GM12878 (cell line): ENCODE measurements at regions not wholly inside any gene's neighbourhood (a gene's known extent, or its start where the extent isn't known, plus 50 kb on each side); places are given as distances from the start of the nearest gene placed in this dataset.

Experiments
- CTCF ChIP-seq, 3 experiments: IDR thresholded peaks in 2 of 3; conservative IDR thresholded peaks in 1 of 3; 2 replicates each; pipeline ENCODE4 v1.5.1; 2011; ENCODE audit warnings: low read depth in 3 of 3, low read length in 3 of 3, mild to moderate bottlenecking in 3 of 3, control low read depth in 2 of 3, moderate library complexity in 2 of 3, inconsistent platforms in 1 of 3, mixed read lengths in 1 of 3; ENCODE audit not compliant: control insufficient read depth in 2 of 3, insufficient read depth in 1 of 3; ENCODE audit errors: extremely low read depth in 1 of 3
- NFYB ChIP-seq: IDR thresholded peaks from 2 replicates; pipeline ENCODE4 v1.6.1; 2011; ENCODE audit warnings: low read depth, mild to moderate bottlenecking, low read length, improper control_type of control experiment, moderate library complexity; ENCODE audit not compliant: insufficient read depth
- POLR2AphosphoS5 ChIP-seq: IDR thresholded peaks from 2 replicates; pipeline ENCODE4 v1.6.1; 2011; ENCODE audit warnings: mild to moderate bottlenecking, low read length, inconsistent platforms
- SMC3 ChIP-seq: IDR thresholded peaks from 2 replicates; pipeline ENCODE4 v1.6.1; 2011; ENCODE audit warnings: low read length, improper control_type of control experiment, borderline replicate concordance
- ZBTB33 ChIP-seq: fragments of 450-650 bp; IDR thresholded peaks from 2 replicates; pipeline ENCODE4 v1.6.1; 2017; ENCODE audit warnings: mild to moderate bottlenecking
- ZNF384 ChIP-seq: IDR thresholded peaks from 2 replicates; pipeline ENCODE4 v1.6.1; 2012; ENCODE audit warnings: low read depth, mild to moderate bottlenecking, low read length, improper control_type of control experiment, borderline replicate concordance
- TF ChIP-seq, protein P1 (sequence below): IDR thresholded peaks from 2 replicates; pipeline ENCODE4 v1.6.1; 2011; ENCODE audit warnings: low read depth, low read length, improper control_type of control experiment, borderline replicate concordance

- no peak for TF ChIP-seq NFYB
- TF ChIP-seq CTCF (IDR thresholded peaks at IDR 0.05 in 2 of 3, conservative IDR thresholded peaks at IDR 0.05 in 1 of 3; ENCODE audit: control insufficient read depth in 2 of 3, extremely low read depth in 1 of 3, insufficient read depth in 1 of 3, low read depth in 3 of 3, low read length in 3 of 3) = no peak
- no peak for TF ChIP-seq ZNF384
- TF ChIP-seq POLR2AphosphoS5 = no peak
- TF ChIP-seq, protein P1, sequence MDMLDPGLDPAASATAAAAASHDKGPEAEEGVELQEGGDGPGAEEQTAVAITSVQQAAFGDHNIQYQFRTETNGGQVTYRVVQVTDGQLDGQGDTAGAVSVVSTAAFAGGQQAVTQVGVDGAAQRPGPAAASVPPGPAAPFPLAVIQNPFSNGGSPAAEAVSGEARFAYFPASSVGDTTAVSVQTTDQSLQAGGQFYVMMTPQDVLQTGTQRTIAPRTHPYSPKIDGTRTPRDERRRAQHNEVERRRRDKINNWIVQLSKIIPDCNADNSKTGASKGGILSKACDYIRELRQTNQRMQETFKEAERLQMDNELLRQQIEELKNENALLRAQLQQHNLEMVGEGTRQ = no peak
- TF ChIP-seq SMC3 = no peak
- no peak for TF ChIP-seq ZBTB33
These were observed 239.2 kb upstream of the CWC22 start for GRCh38 chr2:180246268-180246667.
